Neural cell (in vitro differentiated cells): ENCODE measurements at regions not wholly inside any gene's neighbourhood (a gene's known extent, or its start where the extent isn't known, plus 50 kb on each side); places are given as distances from the start of the nearest gene placed in this dataset.

Source experiments
- CTCF ChIP-seq: fragments of 450-650 bp; IDR thresholded peaks from 2 replicates; pipeline ENCODE4 v1.5.1; 2014; ENCODE audit warnings: antibody characterized with exemption, mild to moderate bottlenecking, moderate library complexity; ENCODE audit not compliant: poor library complexity, severe bottlenecking
- POLR2AphosphoS5 ChIP-seq: IDR thresholded peaks from 2 replicates; pipeline ENCODE4 v1.6.1; 2012

- TF ChIP-seq CTCF (no peak), POLR2AphosphoS5 (no peak)
Measured at GRCh38 chr4:128385683-128386304, 98.2 kb upstream of the PGRMC2 start.
